ENCODE measurements at regions not wholly inside any gene's neighbourhood (a gene's known extent, or its start where the extent isn't known, plus 50 kb on each side); places are given as distances from the start of the nearest gene placed in this dataset.

DNA sequence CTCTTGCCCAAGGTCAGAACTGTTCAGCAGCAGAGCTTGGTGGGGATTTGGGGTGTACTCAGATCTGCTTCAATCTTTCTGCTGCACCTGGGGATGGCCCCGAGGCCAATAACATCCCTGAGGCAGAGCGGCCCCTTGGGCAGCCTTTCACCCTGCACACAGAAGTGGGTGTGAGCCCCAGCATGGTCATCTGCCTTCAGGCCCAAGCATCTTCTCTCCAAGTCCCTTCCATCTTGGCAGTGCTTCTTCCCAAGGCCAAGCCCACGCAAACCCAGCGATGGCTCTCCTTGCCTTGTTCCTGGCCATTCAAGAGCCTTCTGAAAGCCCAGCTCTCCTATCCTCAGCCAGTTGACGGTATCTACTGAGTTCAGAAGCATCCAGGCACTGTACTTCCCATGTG lies 172.9 kb downstream of the INHBB start:
- no peak overlapping the region for H3K27ac ChIP-seq (ENCODE audit: low read depth, low read length)

GRCh38 chr2:120519469-120519868 lies 173.5 kb downstream of the INHBB start:
- no peaks in the 10 kb centered on the region for H3K9me3 ChIP-seq (ENCODE audit: control insufficient read depth, insufficient read depth, low read length)

More for the DNA sequence above, 172.9 kb downstream of the INHBB start:
- no peak overlapping the region for H3K4me3 ChIP-seq (ENCODE audit: low read length)
- no peaks in the 10 kb centered on the region for H3F3A ChIP-seq (ENCODE audit: control insufficient read depth, insufficient read depth)
- no peak overlapping the region for H3K4me2 ChIP-seq (ENCODE audit: low read length)
- H3K9me2 ChIP-seq (replicated peaks; ENCODE audit: control insufficient read depth, low read length): no peaks in the 10 kb centered on the region
- TF ChIP-seq EZH2phosphoT487 (IDR thresholded peaks at IDR 0.05; ENCODE audit: borderline replicate concordance, low read length) (no peak), CTCF (IDR thresholded peaks at IDR 0.05; ENCODE audit: low read depth, low read length, poor library complexity, severe bottlenecking) (no peak)
- no peaks in the 10 kb centered on the region for H3K79me2 ChIP-seq (ENCODE audit: control insufficient read depth, low read length)
- H3K4me1 ChIP-seq (ENCODE audit: control insufficient read depth, low read length): no peaks in the 10 kb centered on the region
- H3K9me3 ChIP-seq (ENCODE audit: control insufficient read depth, insufficient read depth, low read length): no peaks in the 10 kb centered on the region
- H3K27me3 ChIP-seq (ENCODE audit: control insufficient read depth, low read length): no peaks in the 10 kb centered on the region
- H4K20me1 ChIP-seq (ENCODE audit: control insufficient read depth, insufficient read depth, low read depth, low read length): no peaks in the 10 kb centered on the region
- H3K36me3 ChIP-seq (ENCODE audit: control insufficient read depth, low read length): no peaks in the 10 kb centered on the region

GRCh38 chr2:120520454-120520853 lies 174.5 kb downstream of the INHBB start:
- H3F3A ChIP-seq (ENCODE audit: control insufficient read depth, insufficient read depth): no peaks in the 10 kb centered on the region
- no peaks in the 10 kb centered on the region for H3K9me3 ChIP-seq (ENCODE audit: control insufficient read depth, insufficient read depth, low read length)
- no peaks in the 10 kb centered on the region for H4K20me1 ChIP-seq (ENCODE audit: control insufficient read depth, insufficient read depth, low read depth, low read length)
- H3K4me1 ChIP-seq (ENCODE audit: control insufficient read depth, low read length): no peaks in the 10 kb centered on the region
- H3K4me3 ChIP-seq (ENCODE audit: low read length): no peak overlapping the region
- no peaks in the 10 kb centered on the region for H3K79me2 ChIP-seq (ENCODE audit: control insufficient read depth, low read length)
- no peak overlapping the region for H3K4me2 ChIP-seq (ENCODE audit: low read length)
- H3K27ac ChIP-seq (ENCODE audit: low read depth, low read length): no peak overlapping the region
- TF ChIP-seq CTCF (IDR thresholded peaks at IDR 0.05; ENCODE audit: low read depth, low read length, poor library complexity, severe bottlenecking): no peak
- no peak for TF ChIP-seq EZH2phosphoT487 (IDR thresholded peaks at IDR 0.05; ENCODE audit: borderline replicate concordance, low read length)
- H3K9me2 ChIP-seq (replicated peaks; ENCODE audit: control insufficient read depth, low read length): no peaks in the 10 kb centered on the region
- H3K27me3 ChIP-seq (ENCODE audit: control insufficient read depth, low read length): no peaks in the 10 kb centered on the region
- no peaks in the 10 kb centered on the region for H3K36me3 ChIP-seq (ENCODE audit: control insufficient read depth, low read length)

More at GRCh38 chr2:120519469-120519868, 173.5 kb downstream of the INHBB start:
- Histone ChIP-seq H3K36me3 (ENCODE audit: control insufficient read depth, low read length) (no peaks in the 10 kb centered on the region), H4K20me1 (ENCODE audit: control insufficient read depth, insufficient read depth, low read depth, low read length) (no peaks in the 10 kb centered on the region), H3K27me3 (ENCODE audit: control insufficient read depth, low read length) (no peaks in the 10 kb centered on the region), H3K4me1 (ENCODE audit: control insufficient read depth, low read length) (no peaks in the 10 kb centered on the region), H3F3A (ENCODE audit: control insufficient read depth, insufficient read depth) (no peaks in the 10 kb centered on the region), H3K4me3 (ENCODE audit: low read length) (no peak overlapping the region), H3K27ac (ENCODE audit: low read depth, low read length) (no peak overlapping the region), H3K79me2 (ENCODE audit: control insufficient read depth, low read length) (no peaks in the 10 kb centered on the region), H3K4me2 (ENCODE audit: low read length) (no peak overlapping the region), H3K9me2 (replicated peaks; ENCODE audit: control insufficient read depth, low read length) (no peaks in the 10 kb centered on the region)
- TF ChIP-seq EZH2phosphoT487 (IDR thresholded peaks at IDR 0.05; ENCODE audit: borderline replicate concordance, low read length) (no peak), CTCF (IDR thresholded peaks at IDR 0.05; ENCODE audit: low read depth, low read length, poor library complexity, severe bottlenecking) (no peak)
